ENCODE measurements at regions not wholly inside any gene's neighbourhood (a gene's known extent, or its start where the extent isn't known, plus 50 kb on each side); places are given as distances from the start of the nearest gene placed in this dataset.

DNA sequence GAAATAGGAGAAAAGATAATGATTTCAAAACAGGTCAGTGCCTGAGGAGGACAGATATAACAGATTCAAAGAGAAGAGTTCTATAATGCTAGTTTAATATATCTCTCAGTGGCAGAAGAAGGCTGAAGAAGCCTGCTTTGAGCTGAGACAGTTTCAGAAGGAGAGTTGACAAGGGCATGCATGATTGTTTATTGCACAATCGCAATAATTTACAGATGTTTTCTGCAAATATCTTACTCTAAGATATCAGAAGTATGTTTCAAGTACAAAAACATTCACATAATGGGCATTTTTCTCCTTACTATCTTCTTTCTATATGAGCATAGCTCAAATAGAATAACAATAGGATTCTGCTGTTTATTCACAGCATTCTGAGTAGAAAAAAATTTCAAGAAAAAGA, 557.7 kb upstream of the NRSN1 start:
- POLR2A ChIA-PET, result no interaction called here
- H3K4me3 ChIP-seq (ENCODE audit: low read depth, low read length), result no peak overlapping the region
- CTCF ChIA-PET, result no interaction called here
- DNase-seq (ENCODE audit: low read depth, low spot score), result no peak
- TF ChIP-seq CTCF (IDR thresholded peaks at IDR 0.05; ENCODE audit: insufficient read depth, low read length, missing control alignments), result no peak

- H3K4me3 ChIP-seq (ENCODE audit: low read depth, low read length), result no peak overlapping the region
- DNase-seq (ENCODE audit: low read depth, low spot score), result no peak
- no peak for TF ChIP-seq CTCF (IDR thresholded peaks at IDR 0.05; ENCODE audit: insufficient read depth, low read length, missing control alignments)
- ChIA-PET POLR2A (no interaction called here), CTCF (no interaction called here)
Observed at GRCh38 chr6:23584134-23584763, 541.8 kb upstream of the NRSN1 start.

- no peak for DNase-seq (ENCODE audit: low read depth, low spot score)
- H3K4me3 ChIP-seq (ENCODE audit: low read depth, low read length), result no peak overlapping the region
- no peak for TF ChIP-seq CTCF (IDR thresholded peaks at IDR 0.05; ENCODE audit: insufficient read depth, low read length, missing control alignments)
- ChIA-PET POLR2A (no interaction called here), CTCF (no interaction called here)
Observed at GRCh38 chr6:23587582-23587981, 538.4 kb upstream of the NRSN1 start.

DNA sequence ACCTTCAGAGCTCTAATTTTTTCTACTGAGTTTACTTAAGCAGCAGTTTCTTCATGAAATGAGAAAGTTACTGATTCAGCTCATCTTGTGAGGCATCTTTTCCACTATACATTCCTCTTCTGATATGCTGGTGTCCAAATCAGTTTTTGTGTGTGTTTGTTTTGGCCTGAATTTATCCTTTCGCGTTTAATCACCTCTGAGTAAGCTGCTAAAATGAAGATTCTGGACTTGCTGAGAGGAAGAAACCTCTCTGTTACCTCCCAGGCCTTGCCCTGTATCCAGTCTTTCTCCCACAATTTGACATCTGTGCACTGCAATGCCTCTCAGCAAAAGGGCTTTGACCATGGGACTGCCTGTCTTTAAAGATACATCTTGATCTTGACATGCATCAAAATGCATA, 536.2 kb upstream of the NRSN1 start:
- TF ChIP-seq CTCF (IDR thresholded peaks at IDR 0.05; ENCODE audit: insufficient read depth, low read length, missing control alignments), result no peak
- H3K4me3 ChIP-seq (ENCODE audit: low read depth, low read length), result no peak overlapping the region
- no peak for DNase-seq (ENCODE audit: low read depth, low spot score)
- POLR2A ChIA-PET, result no interaction called here
- CTCF ChIA-PET, result no interaction called here

DNA sequence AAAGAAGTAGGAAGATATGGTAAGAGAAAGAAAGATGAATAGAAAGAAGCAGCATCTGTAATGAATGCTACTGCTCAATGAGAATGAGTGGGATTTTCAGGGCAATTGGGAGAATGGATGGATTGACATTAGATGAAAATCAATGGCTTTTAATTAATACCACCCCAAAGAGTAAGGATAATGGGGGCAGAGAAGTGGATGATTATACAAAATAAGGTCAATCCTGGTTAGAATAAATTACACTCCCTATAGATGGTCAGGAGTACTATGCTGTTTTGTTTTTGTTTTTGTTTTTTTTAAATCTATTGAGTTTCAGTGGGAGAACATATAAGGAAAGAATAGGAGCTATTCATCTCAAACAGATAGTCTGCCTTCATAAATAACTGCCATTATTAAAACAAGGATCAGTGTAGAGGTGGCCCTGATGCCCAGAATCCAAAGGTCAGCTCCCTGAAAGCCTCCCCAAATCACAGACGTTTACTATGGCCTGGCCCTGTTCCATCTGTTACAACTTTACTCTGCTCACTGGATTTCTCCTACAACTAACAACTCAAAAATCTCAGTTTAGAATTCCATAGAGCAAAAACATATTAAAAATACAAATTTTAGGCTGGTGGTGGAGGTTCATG, 535.4 kb upstream of the NRSN1 start:
- ChIA-PET POLR2A (no interaction called here), CTCF (no interaction called here)
- no peak overlapping the region for H3K4me3 ChIP-seq (ENCODE audit: low read depth, low read length)
- no peak for DNase-seq (ENCODE audit: low read depth, low spot score)
- TF ChIP-seq CTCF (IDR thresholded peaks at IDR 0.05; ENCODE audit: insufficient read depth, low read length, missing control alignments), result no peak

DNA sequence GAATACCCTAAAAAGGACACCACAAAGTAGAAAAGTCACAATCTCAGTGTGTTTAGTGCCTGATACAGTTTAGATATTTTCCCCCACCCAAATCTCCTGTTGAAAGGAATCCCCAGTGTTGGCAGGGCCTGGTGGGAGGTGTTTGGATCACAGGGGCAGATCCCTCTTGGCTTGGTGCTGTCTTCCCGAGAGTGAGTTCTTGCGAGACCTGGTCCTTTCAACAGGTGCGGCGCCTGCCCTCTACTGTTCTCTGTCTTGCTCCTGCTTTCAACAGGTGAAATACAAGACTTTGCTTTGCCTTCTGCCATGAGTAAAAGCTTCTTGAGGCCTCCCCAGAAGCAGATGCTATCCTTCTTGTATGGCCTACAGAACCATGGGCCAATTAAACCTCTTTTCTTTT, 534.3 kb upstream of the NRSN1 start:
- CTCF ChIA-PET, result no interaction called here
- TF ChIP-seq CTCF (IDR thresholded peaks at IDR 0.05; ENCODE audit: insufficient read depth, low read length, missing control alignments), result no peak
- no peak for DNase-seq (ENCODE audit: low read depth, low spot score)
- POLR2A ChIA-PET, result no interaction called here
- H3K4me3 ChIP-seq (ENCODE audit: low read depth, low read length), result no peak overlapping the region
